ENCODE measurements at regions not wholly inside any gene's neighbourhood (a gene's known extent, or its start where the extent isn't known, plus 50 kb on each side); places are given as distances from the start of the nearest gene placed in this dataset.

GRCh38 chr11:115117956-115118493 is 386.2 kb downstream of the CADM1 start:
- no peak for DNase-seq (ENCODE audit: insufficient read length, low spot score, missing footprints)
- H2AFZ ChIP-seq (ENCODE audit: low read length), result no peak overlapping the region
- H3K4me1 ChIP-seq (ENCODE audit: insufficient read depth, low read length), result no peaks in the 10 kb centered on the region
- no peaks in the 10 kb centered on the region for H4K20me1 ChIP-seq (ENCODE audit: insufficient read depth, low read length)
- H3K27me3 ChIP-seq (ENCODE audit: insufficient read depth, low read length), result no peaks in the 10 kb centered on the region
- H3K4me2 ChIP-seq (ENCODE audit: insufficient read depth, low read length), result no peak overlapping the region
- H3K27ac ChIP-seq (ENCODE audit: low read depth, low read length), result no peak overlapping the region
- TF ChIP-seq CTCF (IDR thresholded peaks at IDR 0.05; ENCODE audit: extremely low read depth, low read depth, low read length), result no peak
- H3K4me3 ChIP-seq (ENCODE audit: insufficient read depth, low read length), result no peak overlapping the region
- no peaks in the 10 kb centered on the region for H3K36me3 ChIP-seq (ENCODE audit: insufficient read depth, low read length)
- no peaks in the 10 kb centered on the region for H3K9me3 ChIP-seq (ENCODE audit: low read depth, low read length)
- H3K79me2 ChIP-seq (ENCODE audit: insufficient read depth, low read length), result no peaks in the 10 kb centered on the region

- H4K20me1 ChIP-seq (ENCODE audit: insufficient read depth, low read length), result no peaks in the 10 kb centered on the region
- H3K27ac ChIP-seq (ENCODE audit: low read depth, low read length), result no peak overlapping the region
Observed at GRCh38 chr11:115119146-115119545, 385.1 kb downstream of the CADM1 start.

More at GRCh38 chr11:115119146-115119545, 385.1 kb downstream of the CADM1 start:
- Histone ChIP-seq H3K9me3 (ENCODE audit: low read depth, low read length) (no peaks in the 10 kb centered on the region), H3K4me1 (ENCODE audit: insufficient read depth, low read length) (no peaks in the 10 kb centered on the region), H3K4me2 (ENCODE audit: insufficient read depth, low read length) (no peak overlapping the region), H2AFZ (ENCODE audit: low read length) (no peak overlapping the region), H3K4me3 (ENCODE audit: insufficient read depth, low read length) (no peak overlapping the region), H3K36me3 (ENCODE audit: insufficient read depth, low read length) (no peaks in the 10 kb centered on the region), H3K79me2 (ENCODE audit: insufficient read depth, low read length) (no peaks in the 10 kb centered on the region), H3K27me3 (ENCODE audit: insufficient read depth, low read length) (no peaks in the 10 kb centered on the region)
- DNase-seq (ENCODE audit: insufficient read length, low spot score, missing footprints), result no peak
- TF ChIP-seq CTCF (IDR thresholded peaks at IDR 0.05; ENCODE audit: extremely low read depth, low read depth, low read length), result no peak
